Progenitor cell of endocrine pancreas (in vitro differentiated cells): ENCODE measurements at regions not wholly inside any gene's neighbourhood (a gene's known extent, or its start where the extent isn't known, plus 50 kb on each side); places are given as distances from the start of the nearest gene placed in this dataset.
"Not testable (repeated sequence)": the region's sequence is repeated elsewhere in the genome, so short reads cannot be mapped to it uniquely, and the experiment has no call there.

Source experiments
- DNase-seq: peaks from one replicate; pipeline ENCODE4 v3.0.0; 2021; ENCODE audit warnings: low spot score; ENCODE audit not compliant: unreplicated experiment
- H3K27ac Mint-ChIP-seq: 2 replicates; pipeline ENCODE4 v1.8.0; 2021; ENCODE audit warnings: mild to moderate bottlenecking, moderate library complexity, mixed read lengths
- H3K27me3 Mint-ChIP-seq: 2 replicates; pipeline ENCODE4 v1.8.0; 2021; ENCODE audit warnings: mixed read lengths
- H3K36me3 Mint-ChIP-seq: 2 replicates; pipeline ENCODE4 v1.8.0; 2022; ENCODE audit warnings: mixed read lengths; ENCODE audit not compliant: insufficient read depth
- H3K4me1 Mint-ChIP-seq: 2 replicates; pipeline ENCODE4 v1.8.0; 2021; ENCODE audit warnings: low read depth, mixed read lengths
- H3K4me3 Mint-ChIP-seq: 2 replicates; pipeline ENCODE4 v1.8.0; 2021; ENCODE audit warnings: low read depth, mild to moderate bottlenecking, moderate library complexity, mixed read lengths
- H3K9me3 Mint-ChIP-seq: 2 replicates; pipeline ENCODE4 v1.8.0; 2021; ENCODE audit warnings: low read depth, mixed read lengths
- TF ChIP-seq, protein P1 (sequence below): fragments of 200-600 bp; sonication (generic); IDR thresholded peaks from one replicate; pipeline ENCODE4 v1.5.0; 2021; ENCODE audit warnings: antibody characterized with exemption, mild to moderate bottlenecking; ENCODE audit not compliant: unreplicated experiment

GRCh38 chr3:125675791-125676190, 80.5 kb upstream of the OSBPL11 start:
- TF ChIP-seq, protein P1, sequence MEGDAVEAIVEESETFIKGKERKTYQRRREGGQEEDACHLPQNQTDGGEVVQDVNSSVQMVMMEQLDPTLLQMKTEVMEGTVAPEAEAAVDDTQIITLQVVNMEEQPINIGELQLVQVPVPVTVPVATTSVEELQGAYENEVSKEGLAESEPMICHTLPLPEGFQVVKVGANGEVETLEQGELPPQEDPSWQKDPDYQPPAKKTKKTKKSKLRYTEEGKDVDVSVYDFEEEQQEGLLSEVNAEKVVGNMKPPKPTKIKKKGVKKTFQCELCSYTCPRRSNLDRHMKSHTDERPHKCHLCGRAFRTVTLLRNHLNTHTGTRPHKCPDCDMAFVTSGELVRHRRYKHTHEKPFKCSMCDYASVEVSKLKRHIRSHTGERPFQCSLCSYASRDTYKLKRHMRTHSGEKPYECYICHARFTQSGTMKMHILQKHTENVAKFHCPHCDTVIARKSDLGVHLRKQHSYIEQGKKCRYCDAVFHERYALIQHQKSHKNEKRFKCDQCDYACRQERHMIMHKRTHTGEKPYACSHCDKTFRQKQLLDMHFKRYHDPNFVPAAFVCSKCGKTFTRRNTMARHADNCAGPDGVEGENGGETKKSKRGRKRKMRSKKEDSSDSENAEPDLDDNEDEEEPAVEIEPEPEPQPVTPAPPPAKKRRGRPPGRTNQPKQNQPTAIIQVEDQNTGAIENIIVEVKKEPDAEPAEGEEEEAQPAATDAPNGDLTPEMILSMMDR = no peak
- H3K9me3 Mint-ChIP-seq = no peaks in the 10 kb centered on the region
- H3K36me3 Mint-ChIP-seq = no peaks in the 10 kb centered on the region
- no peaks in the 10 kb centered on the region for H3K27me3 Mint-ChIP-seq
- peaks cover 3% of the 10 kb centered on the region for H3K4me1 Mint-ChIP-seq
- no peak overlapping the region for H3K4me3 Mint-ChIP-seq
- H3K27ac Mint-ChIP-seq = no peak overlapping the region
- no peak for DNase-seq

GRCh38 chr3:125679258-125679657, 84.0 kb upstream of the OSBPL11 start:
- Mint-ChIP-seq H3K9me3 (no peaks in the 10 kb centered on the region), H3K4me1 (peaks cover 3% of the 10 kb centered on the region), H3K27me3 (no peaks in the 10 kb centered on the region), H3K36me3 (no peaks in the 10 kb centered on the region), H3K4me3 (no peak overlapping the region), H3K27ac (no peak overlapping the region)
- DNase-seq = no peak
- TF ChIP-seq, protein P1 = no peak

DNA sequence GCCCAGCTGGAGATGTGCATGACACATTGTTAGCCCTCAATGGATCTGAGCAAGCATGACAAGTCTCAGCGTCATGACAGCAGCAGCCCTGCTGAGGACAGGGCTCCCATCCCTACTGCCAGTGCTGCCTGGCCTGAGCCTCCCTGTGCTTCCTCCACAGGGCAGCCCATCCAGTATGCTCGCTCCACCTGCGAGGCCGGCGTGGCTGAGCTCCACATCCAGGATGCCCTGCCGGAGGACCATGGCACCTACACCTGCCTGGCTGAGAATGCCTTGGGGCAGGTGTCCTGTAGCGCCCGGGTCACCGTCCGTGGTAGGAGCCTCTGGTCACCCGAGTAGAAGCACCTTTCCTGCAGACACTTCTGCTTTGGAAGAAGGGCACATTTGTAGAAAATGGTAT, 85.8 kb upstream of the OSBPL11 start:
- H3K4me1 Mint-ChIP-seq = peaks cover 3% of the 10 kb centered on the region
- H3K27me3 Mint-ChIP-seq = no peaks in the 10 kb centered on the region
- H3K36me3 Mint-ChIP-seq = no peaks in the 10 kb centered on the region
- no peak overlapping the region for H3K27ac Mint-ChIP-seq
- TF ChIP-seq, protein P1 = no peak
- DNase-seq = no peak
- H3K4me3 Mint-ChIP-seq = no peak overlapping the region
- H3K9me3 Mint-ChIP-seq = peaks cover 3% of the 10 kb centered on the region

- DNase-seq, H3K27ac Mint-ChIP-seq, H3K4me3 Mint-ChIP-seq, H3K9me3 Mint-ChIP-seq, H3K27me3 Mint-ChIP-seq, H3K36me3 Mint-ChIP-seq, H3K4me1 Mint-ChIP-seq: not testable (repeated sequence)
Observed at GRCh38 chr3:125681906-125682305, 86.6 kb upstream of the OSBPL11 start.

GRCh38 chr3:125682610-125683009, 87.3 kb upstream of the OSBPL11 start:
- not testable (repeated sequence) for H3K4me1 Mint-ChIP-seq, H3K36me3 Mint-ChIP-seq, H3K27me3 Mint-ChIP-seq, DNase-seq, H3K4me3 Mint-ChIP-seq, H3K9me3 Mint-ChIP-seq, H3K27ac Mint-ChIP-seq

DNA sequence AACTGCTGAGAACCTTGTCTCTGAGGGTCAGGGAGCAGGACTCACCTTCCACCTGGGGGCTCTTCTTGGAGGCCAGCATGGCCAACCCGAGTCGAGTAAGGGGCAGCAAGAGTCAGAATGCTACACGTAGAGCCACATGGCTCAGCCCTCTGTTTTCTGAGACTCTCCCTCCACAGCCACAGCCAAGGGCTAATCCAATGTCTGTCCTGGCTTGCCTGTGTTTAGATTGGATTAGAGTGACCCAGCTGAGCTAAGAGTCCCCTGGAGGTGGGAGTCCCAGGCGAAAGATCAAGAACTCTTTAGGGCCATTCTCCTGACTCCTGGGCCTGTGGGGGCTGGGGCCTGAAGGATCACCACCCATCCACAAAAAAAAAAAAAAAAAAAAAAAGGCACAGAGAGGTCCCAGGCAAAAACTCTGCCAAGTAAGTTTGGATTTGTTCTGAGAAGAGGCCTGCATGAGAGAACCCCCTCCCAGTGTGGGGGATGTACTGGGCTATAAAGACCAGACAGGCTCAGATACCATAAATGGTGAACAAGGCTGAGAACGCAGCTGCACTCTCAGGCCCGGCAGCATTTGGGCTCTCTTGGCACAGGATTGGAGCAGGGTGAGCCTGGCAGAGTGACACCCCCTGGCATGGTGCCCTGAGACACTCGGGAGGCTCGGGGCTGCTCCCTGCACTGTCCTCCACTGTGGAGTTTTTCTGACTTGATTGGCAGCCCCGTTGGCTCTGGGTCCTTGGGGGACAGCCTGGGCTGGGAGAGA, 88.0 kb upstream of the OSBPL11 start:
- Mint-ChIP-seq H3K36me3 (no peaks in the 10 kb centered on the region), H3K9me3 (peaks cover 3% of the 10 kb centered on the region), H3K4me1 (no peaks in the 10 kb centered on the region), H3K4me3 (no peak overlapping the region), H3K27me3 (no peaks in the 10 kb centered on the region), H3K27ac (no peak overlapping the region)
- no peak for DNase-seq
- TF ChIP-seq, protein P1 = no peak
